ENCODE measurements at regions not wholly inside any gene's neighbourhood (a gene's known extent, or its start where the extent isn't known, plus 50 kb on each side); places are given as distances from the start of the nearest gene placed in this dataset.

DNA sequence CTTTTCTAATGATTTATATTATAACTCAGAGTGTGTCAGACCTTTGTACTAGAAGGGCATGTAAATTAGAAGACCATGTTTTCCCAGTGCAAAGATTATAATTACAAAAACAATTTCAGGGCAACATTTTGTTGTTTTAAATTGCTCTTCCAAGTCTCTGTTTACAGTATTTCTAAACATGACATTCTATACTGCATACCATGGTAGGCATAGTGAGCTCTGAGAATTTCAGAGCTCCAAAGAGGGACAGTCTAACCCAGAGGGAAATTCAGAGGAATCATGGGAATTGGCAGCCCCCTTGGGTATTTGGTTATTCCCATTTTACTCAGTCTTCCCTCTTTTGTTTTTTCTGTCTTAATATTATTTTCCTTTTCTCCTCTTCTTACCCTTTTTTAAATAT lies 361.5 kb upstream of the SEMA6D start:
- DNase-seq = no peak

DNA sequence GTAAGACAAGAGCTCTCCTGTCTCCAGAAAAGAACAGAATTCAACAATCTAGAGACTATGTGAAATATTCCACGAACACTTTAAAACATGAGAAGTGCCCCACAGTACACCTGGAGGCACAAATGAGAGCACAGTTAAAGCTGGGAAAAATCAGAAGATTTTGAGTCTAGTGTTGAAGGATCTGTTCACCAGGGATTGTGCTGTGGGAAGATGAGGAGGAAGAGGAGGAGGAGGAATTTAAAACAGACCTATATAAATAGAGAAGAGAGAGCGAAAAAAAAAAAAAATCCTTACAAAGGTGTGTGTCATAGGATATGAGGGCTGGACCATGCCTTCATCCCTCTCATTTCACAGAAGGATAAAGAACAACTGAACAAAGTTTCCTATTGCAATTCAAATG lies 361.0 kb upstream of the SEMA6D start:
- no peak for DNase-seq

DNA sequence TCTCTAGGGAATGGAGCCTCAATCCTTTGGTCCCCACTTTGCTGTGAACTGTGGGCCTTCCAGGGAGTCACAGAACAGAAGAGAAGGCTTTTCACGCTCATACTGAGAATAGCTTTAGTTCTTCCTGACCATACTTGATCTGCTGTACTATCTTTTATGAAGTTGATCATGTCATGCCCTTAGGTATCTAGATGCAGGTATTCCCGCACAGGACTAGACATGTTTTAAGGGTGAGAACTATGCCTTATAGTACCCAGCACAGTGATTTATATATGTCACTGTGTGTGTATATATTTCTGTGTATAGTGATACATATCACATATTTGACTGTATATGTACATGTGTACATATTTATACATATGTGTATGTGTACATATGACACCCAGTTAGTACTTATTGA lies 358.4 kb upstream of the SEMA6D start:
- DNase-seq = no peak

DNA sequence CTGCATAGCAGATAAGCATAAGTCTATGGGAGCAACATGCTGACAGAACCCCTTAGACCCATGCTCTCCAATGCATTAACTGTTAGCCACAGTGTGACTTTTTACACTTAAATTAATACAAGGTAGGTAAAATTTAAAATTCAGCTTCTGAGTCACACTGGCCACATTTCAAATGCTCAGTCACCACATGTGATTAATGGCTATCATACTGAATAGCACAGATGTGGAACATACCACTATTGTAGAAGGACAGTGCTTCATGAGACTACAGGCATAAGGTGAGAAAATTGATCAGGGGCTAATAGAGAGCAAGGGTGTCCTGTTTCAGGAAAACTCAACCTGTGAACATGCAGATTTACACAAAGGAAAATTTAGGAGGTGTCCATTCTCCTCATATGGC lies 357.0 kb upstream of the SEMA6D start:
- no peak for DNase-seq

DNA sequence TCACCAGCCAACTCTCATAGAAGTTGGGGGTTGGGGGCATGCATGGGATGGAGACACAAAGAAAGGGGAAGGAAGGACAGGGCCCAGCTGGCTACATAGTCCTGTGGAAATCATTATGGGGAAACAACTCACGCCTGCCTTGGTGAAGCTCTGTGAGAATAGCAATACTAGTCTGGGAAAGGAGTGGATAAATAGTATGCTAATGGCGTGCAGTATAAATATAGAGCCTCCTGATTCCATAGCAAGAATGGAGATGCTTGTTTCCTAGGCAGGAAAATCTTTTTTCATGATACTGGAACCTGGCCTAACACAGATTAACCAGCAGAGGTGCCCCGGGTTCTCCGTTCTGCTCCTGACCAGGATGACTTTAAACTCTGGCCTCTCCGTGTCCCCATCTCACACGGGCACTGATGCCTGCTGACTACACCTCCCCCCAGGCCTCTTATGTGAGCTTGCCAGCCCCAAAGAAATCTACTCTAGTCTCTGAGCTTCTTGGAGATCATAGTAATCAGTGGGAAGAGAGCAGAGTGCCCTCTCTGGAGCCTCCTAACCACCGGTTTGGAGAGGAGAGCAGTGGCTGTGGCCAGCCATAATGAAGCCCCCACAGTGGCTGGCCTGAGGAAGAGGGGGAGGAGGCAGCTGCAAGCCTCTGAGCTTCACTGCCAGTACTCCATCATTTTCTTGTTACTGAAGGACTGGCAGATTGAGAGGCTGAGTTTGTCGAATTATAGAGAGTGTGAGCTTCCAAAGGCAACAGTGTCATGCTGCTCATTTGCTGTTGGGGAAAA lies 355.0 kb upstream of the SEMA6D start:
- DNase-seq = no peak

DNA sequence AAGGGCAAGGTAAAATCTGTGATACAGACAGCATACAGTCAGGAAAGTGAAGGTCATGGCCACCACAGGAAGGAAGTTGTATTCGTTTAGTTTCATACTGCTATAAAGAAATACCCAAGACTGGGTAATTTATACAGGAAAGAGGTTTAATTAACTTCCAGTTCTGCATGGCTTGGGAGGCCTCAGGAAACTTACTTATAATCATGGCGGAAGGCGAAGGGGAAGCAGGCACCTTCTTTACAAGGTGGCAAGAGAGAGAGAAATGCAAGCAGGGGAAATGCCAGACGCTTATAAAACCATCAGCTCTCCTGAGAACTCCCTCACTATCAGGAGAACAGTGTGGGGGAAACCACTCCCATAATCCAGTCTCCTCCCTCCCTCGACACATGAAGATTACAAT lies 353.7 kb upstream of the SEMA6D start:
- DNase-seq = no peak

DNA sequence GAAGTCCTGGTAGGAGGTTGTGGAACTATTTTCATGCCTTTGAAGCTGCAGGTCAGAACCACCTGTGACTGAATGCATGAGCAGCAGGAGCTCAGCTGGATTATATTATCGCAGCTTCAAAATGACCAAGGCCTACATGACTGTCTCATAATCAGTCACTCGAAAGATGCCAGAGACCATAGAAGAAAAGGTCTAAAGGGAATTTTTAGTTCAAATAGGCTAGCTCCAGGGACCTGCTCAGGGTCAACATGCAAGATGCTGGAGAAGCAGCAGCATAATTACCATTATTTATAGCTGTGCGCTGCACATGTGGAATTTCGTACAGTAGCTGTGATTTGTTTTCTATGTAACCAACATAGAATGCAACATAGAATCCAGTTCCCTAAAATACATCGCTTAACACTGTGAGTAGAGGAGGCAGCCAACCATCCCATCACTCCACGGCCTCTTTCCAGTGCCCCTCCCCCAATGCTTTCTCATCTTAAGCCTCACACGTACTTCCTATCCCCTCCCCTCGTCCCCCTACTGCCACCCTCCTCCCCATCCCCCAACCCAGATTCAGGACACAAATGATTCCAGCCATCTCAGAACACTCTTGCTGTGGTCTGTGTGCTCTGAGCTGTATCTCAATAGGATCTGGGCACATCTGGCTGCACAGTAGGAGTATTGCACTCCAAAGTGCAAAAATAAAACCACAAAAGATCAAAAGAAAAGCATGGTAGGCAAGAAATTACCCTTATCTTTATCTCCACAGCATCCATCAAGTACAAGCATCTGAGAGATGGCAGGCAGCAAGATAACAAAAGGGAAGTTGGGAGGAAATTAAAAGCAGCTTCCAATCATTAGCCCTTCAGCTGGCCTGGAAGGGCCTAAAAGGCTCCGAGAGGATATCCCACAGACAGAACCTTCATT lies 352.8 kb upstream of the SEMA6D start:
- no peak for DNase-seq

DNA sequence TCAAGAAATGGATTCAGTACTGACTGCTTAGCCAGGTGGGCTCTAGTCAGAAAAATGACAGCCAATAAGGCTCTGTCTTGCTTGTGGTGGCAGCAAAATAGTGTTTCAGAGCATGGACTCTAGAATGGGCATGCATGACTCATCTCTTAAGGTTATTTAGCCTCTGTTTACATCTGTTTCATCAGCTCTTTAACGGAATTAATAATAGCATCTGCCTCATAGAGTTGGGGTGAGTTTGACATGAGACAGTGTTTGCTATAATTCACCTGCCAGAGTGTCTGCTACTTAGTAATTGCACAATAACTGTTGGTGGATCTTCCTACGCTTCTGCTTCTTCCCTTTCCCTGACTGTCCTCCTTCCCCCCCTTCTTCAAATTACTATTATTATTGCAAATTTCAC lies 350.4 kb upstream of the SEMA6D start:
- no peak for DNase-seq

DNA sequence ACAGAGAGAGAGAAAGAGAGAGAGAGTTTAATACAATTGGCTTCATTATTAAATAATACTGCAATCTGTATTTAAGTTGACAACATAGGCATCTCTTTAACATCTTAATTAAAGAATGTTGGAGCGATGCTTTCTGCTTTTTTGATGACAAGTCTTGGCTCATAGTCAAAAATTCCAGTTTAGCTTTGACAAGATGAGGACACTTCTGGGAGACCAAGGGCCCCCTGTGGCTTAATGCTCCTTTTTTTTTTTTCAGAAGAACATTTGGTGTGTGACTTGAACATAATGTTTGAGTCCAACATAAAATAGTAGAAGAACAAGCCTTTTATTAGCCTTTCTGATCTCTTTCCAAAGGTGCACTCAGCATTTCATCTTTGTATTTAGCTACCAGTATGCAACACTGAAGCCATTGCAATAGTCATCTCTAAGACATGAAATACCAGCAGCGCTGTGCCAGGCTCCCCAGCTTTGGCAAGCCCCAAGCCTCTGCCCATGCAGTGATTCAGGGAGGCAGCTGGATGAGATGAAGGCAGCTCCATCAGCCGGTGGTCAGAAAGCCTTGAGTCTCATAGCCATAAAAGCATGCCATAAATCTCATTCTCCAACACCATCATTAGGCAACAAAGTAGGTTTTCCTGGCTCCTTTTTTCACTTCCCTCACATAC lies 349.4 kb upstream of the SEMA6D start:
- DNase-seq = no peak

DNA sequence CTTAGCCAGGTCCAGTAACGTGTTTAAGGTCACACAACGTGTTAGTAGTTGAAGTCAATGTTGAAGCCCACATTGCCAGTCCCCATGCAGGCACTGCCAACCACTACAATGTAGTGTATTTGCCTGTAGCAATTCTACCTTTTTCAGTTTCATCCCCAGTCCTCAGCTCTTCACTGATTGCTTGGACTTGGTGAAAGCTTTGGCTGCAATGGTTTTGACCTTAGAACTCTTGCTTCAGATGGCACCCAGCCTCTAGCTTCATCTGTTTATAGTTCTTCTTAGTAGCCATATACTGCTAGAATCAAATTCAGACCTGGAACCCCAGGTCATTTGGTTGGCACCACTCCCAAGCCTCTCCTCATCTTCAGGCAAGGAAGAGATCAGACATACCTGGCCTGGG lies 345.4 kb upstream of the SEMA6D start:
- no peak for DNase-seq

DNA sequence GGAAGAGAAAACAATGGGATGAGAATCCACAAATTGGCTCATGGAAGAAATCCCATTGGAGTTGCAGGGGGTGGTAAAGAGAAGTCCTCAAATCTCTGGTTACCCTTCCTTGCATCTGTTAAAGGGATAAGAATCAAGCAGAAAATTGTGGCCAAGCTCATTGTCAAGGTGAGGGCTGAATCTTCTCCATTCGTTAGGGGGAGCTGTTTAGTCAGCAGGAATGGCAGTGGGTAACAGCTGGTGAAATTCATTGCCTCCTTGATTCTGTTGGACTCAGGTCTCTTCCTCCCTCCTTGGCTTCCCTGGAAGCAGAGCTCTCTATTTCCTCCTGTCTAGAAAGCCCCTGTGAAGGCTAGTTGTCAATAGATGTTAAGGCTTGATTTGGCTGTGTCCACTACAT lies 343.1 kb upstream of the SEMA6D start:
- DNase-seq = no peak

DNA sequence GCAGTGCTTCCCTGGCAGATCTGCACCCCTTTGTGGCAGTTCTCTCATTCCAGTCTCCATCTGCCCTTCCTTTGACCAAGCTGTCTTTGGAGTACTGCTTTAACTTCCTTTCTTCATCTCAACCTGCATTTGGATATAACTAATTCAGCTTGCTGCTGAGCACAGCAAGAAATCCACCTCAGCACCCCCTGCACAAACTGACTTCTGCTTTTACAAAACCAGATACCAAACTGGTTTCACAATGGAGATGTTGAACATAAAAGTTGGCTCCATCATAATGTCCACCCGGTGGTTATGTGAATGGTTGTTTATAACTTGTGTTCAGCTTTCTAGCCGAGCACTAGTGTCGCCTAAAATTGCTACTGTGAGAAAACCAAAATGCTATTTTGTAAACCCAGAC lies 341.1 kb upstream of the SEMA6D start:
- DNase-seq = no peak

DNA sequence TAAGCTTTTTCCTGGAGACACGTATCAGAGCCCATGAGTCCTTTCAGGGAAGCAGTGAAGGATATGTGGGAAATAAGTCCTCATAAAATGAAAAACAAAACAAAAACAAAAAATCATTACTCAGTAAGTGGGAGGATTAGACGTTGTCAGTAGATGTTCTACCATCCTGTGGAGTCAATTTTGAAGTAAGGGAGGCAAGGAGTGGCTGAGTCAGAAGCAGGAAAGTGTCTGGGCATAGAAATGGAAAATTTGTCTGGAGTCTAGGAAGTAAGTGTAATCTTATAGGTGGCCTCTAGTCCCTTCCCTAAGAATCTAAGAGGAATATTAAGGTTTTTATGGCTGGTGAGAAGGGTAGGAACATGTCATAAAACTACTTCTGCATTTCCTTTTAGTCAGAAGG lies 339.8 kb upstream of the SEMA6D start:
- DNase-seq = no peak

DNA sequence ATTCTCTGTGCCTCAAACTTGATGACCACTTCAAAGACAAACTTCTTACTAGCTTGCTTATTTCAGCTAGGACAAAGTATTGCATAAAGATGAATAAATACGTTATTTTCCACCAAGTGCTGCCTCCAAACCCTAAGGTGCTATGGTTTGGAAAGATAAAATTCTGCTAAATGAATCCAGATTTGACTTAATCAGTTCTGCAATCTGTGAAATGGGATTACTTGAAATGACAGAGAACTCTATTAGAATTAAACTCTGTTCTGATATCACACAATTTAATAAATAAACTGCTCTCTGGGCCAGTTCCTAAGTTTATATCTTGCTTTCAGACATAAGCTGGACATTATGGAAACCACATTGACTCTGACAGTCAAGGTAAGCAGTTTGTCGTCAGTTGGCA lies 338.8 kb upstream of the SEMA6D start:
- DNase-seq = no peak

DNA sequence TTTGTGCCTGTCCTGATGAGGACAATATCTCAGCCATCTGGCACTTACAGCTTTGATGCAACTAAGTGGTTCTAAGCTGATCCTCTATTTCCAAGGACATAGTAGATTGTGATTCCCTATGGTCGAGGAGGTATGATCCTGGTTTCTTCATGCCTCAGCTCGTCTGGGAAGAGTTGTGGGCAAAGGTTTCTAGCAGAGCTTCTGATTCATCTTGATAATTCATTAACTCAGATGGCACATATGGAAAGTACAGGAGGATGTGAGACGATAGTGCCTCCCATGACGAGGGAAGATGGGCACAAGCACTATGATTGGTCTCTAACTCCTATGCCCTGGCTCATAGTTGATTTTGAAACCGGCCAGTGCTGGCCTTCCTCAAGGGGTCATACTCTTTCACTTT lies 334.2 kb upstream of the SEMA6D start:
- no peak for DNase-seq

DNA sequence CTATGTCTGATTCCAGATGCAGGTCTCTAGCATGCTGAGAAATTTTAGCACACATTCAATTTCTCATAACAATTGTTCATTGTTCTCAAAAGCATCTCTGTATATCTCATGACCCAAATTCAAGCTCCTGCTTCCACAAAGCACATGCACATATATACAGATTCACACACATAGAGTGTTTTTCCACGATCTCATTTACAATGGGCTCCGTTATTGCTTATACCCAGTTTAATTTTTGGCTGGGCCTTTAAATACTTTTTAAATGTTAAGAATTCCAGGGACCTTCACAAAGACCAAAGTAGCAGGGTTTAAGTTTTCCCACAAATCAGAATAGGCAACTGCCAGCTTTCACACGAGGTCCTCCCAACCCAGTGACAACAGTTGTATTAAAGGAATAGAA lies 333.5 kb upstream of the SEMA6D start:
- no peak for DNase-seq

DNA sequence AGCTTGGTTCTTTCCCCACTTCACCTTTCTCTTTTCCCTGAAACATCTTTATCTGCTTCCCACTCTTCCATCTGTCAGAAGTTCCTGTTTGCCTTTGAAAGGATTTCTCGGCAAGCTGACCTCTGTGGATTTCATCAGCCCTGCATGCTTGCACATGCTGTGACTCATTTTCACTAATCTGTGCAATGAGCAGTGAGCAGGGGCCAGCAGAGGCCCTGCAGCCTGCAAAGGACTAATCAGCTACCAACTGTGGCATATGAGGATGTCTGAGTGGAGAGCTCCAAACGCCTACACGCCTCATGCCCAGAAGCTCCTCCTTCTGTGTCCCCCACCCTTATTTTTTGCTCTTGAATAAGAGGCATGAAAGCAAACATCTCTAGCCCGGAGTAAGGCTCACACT lies 333.0 kb upstream of the SEMA6D start:
- no peak for DNase-seq

DNA sequence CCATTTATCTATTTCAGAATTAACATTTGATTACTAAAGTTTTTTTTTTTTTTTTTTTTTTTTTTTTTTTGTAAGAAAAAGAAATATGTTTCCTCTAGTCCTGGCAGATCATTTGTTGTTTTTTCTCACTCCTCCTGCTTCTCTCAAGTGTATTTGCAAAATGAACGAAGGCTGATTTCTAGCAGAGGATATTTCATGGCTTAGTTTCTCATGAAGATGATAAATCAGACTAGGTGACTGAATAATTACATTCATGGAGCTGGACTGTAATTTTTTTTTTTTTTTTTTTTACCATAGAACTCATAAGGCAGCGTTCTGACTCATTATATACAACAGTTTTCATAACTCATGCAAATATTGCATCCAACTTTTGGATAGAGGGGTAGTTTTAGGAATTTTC lies 332.5 kb upstream of the SEMA6D start:
- no peak for DNase-seq

DNA sequence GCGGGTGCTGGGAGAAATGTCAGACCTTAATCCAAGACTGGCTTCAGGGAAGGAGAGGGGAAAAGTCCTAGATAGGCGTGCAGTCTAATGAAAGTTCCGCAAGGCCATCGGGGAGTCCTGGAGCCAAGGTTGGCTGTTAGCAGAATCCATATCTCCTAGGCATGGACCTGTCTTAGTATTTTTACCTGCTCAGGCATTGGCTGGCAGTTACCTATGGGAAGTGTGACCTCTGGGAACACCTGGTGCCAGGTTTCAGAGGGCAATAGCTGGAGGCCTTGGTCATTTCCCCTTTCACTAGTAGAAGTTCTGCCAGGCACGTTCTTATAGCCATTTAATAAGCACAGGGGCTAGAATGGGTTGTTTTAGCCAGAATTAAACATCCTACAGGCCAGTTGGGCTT lies 330.8 kb upstream of the SEMA6D start:
- no peak for DNase-seq

DNA sequence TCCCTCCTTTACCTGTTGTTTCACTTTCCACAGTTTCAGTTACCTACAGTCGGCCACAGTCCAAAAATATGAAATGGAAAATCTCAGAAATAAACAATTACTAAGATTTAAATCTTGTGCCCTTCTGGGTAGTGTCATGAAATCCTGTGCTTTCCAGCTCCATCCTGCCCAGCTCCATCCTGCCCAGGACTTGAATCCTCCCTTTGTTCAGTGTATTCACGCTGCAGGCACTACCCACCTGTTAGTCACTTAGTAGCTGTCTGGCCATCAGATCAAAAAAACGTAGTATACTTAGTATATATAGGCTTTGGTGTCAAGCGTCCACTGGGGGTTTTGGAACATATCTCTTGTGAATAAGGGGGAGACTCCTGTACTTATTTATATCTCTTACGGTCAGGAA lies 329.0 kb upstream of the SEMA6D start:
- no peak for DNase-seq

DNA sequence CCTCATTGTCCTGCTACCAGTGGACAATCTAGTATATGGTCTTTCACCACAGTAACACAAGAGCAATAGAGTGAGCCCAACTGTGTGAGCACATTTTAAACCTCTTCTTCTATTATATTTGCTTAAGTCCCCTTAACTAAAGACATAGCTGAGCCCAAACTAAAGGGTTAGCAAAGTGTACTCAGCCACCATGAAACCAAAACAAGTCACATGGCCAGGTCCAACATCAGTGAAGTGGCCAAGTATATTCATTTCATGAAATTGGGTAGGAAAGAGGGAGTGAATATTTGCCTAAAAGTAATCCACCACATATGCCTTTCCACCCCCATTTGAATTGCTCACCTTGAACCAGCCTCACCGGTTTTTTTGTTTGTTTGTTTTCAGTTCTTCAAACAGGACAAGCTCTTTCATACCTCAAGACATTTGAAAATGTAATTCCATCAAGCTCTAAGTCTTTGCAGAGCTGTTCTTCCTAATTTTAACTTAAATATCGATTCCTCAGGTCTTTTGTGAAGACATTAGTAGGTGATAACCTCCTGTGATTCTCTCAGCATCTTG lies 327.0 kb upstream of the SEMA6D start:
- DNase-seq = no peak

DNA sequence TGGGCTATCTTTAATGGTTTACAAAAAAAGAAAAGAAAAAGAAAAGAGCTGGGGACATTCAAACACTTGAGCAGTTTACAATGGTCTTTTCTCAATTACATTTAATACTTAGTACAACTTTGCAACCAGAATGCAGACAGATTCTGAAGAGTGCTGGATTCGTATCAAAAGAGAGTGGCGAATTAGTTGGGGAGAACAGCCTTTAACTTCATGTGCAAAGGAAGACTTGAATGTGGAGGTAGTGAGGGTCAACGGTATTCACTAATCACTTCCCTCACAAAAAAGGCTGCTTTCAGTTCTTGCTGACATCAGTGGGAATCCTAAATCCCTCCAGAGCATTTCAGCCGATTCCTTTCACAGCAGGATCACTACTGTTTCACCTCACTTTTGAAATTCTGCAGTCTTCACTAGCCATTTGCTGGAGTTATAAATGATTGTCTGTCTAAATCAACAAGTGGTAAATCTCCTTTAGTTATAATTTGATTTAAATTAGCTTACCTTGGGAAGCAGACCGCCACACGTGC lies 323.0 kb upstream of the SEMA6D start:
- no peak for DNase-seq

DNA sequence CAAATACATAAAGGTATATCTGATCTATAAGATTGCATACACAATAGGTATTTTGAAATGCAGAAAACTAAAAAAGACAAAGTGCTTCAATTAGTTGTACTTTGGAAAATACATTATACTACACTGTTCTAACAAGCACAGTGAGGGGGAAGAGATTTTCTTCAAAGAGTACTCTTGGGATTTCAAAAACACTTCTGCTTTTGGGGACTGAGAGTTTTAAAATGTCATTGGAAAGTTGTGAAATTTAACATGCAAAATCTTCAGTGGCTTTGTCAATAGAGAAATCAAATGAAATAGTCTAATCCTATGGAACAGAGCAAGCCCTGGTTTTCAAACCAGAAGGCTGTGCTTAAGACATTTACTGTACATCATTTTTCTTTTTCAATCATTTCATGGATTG lies 322.2 kb upstream of the SEMA6D start:
- DNase-seq = no peak
